Activated CD8-positive, alpha-beta memory T cell treated with anti-CD3 and anti-CD28 coated beads for 36 hours (primary cell): ENCODE measurements at regions not wholly inside any gene's neighbourhood (a gene's known extent, or its start where the extent isn't known, plus 50 kb on each side); places are given as distances from the start of the nearest gene placed in this dataset.
"Not testable (repeated sequence)": the region's sequence is repeated elsewhere in the genome, so short reads cannot be mapped to it uniquely, and the experiment has no call there.

ENCODE experiments used
- CTCF ChIA-PET: fragments of 350-600 bp; sonication (Branson Sonifier 250); formaldehyde crosslinking; loops from one replicate; lab custom pipeline; 2021; ENCODE audit warnings: antibody characterized with exemption; lab: Charles Lee
- POLR2A ChIA-PET: fragments of 350-600 bp; sonication (Branson Sonifier 250); formaldehyde crosslinking; loops from one replicate; lab custom pipeline; 2021; ENCODE audit warnings: antibody characterized with exemption; lab: Charles Lee

DNA sequence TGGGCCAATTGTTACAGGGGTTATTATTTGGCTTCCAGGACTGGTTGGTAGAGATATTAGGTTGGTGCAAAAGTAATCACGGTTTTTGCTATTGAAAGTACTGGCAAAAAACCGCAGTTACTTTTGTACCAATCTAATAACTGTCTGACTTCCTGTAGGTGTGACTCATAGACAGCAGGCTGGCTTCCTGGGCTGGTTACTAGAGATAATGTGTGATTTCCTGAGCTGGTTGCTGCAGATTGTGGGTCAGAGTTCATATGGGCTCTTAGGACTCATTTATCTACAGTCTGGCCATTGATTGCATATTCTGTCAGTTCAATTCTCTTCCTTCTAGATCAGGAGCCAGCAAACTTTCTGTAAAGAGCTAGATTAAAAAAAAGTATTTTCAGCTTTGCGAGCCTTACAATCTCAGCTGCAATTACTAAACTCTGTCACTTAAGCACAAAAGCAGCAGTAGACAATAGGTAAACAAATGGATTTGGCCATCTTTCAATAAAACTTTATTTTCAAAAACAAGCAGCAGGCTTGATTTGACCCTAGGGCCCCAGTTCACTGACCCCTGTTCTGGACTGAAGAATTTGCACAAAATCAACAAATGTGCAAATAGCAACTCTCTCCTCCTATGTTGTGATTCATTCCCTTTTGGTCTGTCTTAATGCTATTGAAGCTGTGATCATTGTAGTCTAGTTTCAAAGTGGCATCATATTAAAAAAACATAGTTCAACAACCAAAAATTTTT lies 50.8 kb upstream of the BOD1L1 start:
- POLR2A ChIA-PET: no interaction called here
- CTCF ChIA-PET: no interaction called here

DNA sequence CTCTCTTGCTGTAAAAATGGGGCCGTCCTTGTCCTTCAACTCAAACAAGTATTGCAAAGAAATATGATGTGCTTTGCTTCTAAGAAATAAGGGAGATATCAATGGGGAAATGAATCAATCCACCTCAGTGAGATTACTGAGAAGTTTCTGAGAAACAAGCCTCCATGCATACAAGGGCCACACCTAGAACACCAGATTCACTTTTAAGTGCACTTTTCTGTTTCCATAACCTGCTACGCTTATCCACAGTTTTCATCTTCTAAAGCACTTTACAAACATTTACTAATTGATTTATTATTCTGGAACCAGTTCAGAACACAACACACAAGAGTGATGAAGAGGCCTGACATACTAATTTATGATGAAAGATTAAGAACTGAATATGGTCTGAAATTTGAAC lies 54.0 kb upstream of the BOD1L1 start:
- ChIA-PET POLR2A (no interaction called here), CTCF (no interaction called here)

DNA sequence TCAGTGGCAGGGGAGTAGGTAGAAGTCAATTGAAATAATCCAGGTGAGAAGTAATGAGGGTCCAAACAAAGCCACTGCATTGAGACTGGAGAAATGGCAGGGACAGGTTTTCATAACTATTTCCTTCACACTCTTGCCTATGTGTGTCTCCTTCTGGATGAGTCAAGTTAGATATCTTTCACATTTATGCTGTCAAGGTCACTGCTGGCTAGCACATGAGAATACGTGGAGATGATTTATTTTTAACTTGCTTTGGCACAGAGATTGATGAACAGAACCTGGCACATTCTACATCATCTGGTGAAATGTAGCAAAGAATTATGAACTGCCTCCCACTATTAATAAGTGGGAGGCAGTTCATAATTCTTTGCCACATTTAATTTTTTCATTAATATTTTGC lies 66.7 kb upstream of the BOD1L1 start:
- POLR2A ChIA-PET: no interaction called here

DNA sequence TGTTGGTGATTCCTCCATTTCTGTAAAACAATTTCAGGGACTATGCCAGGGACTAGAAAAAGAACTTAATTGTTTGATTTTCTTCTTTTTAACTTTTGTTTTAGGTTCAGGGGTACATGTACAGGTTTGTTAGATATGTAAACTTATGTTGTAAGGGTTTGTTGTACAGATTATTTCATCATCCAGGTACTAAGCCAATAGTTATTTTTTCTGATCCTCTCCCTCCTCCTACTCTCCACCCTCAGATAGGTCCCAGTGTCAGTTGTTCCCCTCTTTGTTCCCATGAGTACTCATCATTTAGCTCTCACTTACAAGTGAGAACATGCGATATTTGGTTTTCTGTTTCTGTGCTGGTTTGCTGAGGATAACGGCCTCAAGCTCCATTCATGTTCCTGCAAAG lies 70.8 kb upstream of the BOD1L1 start:
- ChIA-PET CTCF (no interaction called here), POLR2A (no interaction called here)

More for the DNA sequence above, 66.7 kb upstream of the BOD1L1 start:
- CTCF ChIA-PET: no interaction called here

DNA sequence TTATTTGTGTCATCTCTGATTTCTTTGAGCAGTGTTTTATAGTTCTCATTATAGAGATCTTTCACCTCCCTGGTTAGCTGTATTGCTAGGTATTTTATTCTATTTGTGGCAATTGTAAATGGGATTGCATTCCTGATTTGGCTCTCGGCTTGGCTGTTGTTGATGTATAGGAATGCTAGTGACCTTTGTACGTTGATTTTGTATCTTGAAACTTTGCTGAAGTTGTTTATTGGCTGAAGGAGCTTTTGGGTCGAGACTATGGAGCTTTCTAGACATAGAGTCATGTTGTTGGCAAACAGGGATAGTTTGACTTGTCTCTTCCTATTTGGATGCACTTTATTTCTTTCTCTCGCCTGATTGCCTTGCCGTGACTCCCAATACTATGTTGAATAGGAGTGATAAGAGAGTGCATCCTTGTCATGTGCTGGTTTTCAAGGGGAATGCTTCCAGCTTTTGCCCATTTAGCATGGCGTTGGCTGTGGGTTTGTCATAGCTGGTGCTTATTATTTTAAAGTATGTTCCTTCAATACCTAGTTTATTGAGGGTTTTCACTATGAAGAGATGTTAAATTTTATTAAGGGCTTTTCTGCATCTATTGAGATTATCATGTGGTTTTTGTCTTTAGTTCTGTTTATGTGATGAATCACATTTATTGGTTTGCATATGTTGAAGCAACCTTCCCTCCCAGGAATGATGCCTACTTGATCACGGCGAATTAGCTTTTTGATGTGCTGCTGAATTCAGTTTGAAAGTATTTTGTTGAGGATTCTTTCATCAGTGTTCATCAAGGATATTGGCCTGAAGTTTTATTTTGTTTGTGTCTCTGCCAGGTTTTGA lies 72.7 kb upstream of the BOD1L1 start:
- POLR2A ChIA-PET: no interaction called here
- CTCF ChIA-PET: no interaction called here

DNA sequence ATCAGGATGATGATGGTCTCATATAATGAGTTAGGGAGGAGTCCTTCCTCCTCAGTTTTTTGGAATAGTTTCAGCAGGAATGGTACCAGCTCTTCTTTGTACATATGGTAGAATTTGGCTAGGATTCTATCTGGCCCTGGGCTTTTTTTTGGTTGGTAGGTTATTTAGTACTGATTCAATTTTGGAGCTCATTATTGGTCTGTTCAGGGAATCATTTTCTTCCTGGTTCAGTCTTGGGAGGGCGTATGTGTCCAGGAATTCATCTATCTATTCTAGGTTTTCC lies 73.3 kb upstream of the BOD1L1 start:
- CTCF ChIA-PET, POLR2A ChIA-PET: not testable (repeated sequence)

DNA sequence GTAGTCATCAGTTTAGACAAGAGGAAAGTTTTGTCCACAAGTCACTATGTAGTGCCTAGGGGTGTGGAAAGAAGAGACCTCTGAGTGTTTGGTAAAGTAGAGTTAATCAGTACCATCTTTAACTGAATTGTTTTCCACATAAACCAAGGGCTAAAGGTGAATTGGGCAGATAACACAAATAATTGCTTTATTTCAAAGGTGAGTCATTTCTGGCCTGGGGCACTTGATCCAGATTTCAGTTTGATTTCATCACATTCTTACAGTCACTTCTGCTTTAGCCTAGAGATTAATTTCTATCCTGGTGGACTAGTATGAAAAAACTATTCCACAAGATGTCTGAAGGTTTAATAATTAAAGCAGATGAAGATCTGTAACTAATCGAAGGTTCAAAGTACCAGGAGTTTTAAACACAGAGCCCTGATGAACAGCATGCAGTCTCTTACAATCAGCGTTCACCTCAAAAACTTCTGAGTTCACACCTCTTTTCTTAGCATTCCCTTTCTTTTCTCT lies 74.5 kb upstream of the BOD1L1 start:
- CTCF ChIA-PET: no interaction called here
- POLR2A ChIA-PET: no interaction called here

DNA sequence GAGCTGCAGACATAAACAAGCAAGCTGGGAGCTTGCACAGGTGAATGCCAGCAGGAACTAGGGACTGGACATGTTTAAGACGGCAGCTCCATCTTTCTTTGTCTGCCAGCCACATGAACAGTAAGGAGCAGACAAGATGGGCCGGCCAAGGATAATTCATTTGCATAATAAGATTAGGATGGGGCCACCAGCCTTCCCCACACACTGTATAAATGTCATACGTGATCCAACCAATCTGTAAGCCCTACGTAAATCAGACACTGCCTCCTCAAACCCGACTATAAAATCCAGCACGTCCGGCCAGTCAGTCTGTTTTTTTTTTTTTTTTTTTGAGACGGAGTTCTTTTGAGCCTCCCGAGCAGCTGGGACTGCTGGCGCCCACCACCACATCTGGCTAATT lies 75.6 kb upstream of the BOD1L1 start:
- ChIA-PET POLR2A (no interaction called here), CTCF (no interaction called here)

DNA sequence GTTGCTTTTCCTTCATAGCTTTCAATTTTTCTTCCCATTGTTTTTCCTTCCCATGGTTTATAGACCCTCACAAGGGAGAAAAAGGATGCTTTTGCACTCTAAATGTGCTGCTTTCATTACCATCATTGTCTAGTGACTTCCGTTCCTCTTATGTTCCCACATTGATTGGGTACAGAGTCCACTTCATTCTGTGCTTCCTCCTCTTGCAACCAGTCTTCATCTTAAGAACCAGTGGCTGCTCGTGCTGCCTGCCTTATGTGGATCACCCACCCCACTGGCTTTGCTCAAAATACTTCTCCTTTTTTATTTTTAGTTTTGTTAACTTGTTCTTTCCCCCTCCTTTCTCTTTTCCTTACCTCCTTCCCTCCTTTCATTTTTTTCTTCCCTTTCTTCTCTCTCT lies 76.5 kb upstream of the BOD1L1 start:
- ChIA-PET POLR2A (no interaction called here), CTCF (interaction anchor here (0.6 kb wide), 1 partner anchor 12 kb away, joined by 3 read pairs; no protein-coding TSS in a partner anchor)

DNA sequence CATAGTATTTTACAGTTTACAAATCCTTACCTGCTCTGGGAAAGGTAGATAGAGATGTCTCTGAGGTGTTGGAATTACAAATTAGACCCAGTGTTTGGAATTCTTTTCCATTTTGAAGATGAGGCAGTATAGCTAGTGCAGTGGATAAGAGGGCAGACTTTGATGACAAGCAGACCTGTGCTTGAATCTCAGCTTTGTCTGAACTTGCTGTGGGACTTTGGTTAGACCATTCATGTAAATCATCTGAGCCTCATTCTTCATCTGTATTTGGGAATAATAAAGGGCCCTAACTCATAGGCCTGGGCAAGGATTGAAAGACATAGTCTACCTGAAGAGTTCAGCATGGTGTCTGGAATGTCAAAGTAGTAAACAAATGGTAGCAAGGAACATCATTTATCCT lies 77.2 kb upstream of the BOD1L1 start:
- POLR2A ChIA-PET: no interaction called here

DNA sequence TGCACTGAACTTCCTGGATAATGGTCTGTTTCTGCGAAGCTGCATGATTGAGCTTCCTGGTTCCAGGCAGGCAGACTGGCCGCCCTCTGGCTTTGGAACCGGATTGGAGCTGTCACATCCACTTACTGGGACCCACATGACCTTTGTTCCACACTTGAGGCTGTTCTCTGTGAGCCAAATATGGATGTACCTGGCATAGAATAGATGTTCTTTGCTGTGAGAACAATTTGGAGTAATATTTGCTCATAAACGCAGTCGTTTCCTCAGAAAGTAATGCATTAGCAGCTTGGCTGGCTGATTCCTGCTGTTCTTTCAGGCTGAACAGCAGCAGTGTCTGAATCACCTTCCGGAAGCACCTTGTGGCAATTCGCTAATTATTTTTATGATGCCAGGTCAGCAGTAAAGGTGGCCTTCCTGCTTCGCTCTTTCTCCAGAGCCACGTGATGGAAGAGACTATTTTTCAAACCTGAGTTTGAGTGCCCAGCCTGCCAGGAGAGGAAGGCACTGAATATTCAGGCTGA lies 78.1 kb upstream of the BOD1L1 start:
- ChIA-PET CTCF (no interaction called here), POLR2A (no interaction called here)

More for the DNA sequence above, 77.2 kb upstream of the BOD1L1 start:
- CTCF ChIA-PET: no interaction called here

DNA sequence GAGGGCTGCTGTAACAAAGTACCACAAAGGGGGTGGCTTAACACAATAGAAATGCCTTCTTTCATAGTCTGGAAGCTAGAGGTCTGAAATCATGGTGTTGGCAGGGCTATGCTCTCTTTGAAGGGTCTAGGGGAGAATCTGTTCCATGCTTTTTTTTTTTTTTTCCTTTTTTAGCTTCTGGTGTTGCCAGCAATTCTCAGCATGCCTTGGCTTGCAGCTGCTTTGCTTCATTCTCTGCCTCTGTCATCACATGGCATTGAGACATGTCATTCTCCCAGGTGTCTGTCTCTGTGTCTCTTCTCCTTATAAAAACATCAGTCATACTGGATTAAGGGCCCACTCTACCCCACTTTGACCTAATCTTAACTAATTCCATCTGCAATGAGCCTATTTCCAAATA lies 78.6 kb upstream of the BOD1L1 start:
- ChIA-PET POLR2A (no interaction called here), CTCF (no interaction called here)

DNA sequence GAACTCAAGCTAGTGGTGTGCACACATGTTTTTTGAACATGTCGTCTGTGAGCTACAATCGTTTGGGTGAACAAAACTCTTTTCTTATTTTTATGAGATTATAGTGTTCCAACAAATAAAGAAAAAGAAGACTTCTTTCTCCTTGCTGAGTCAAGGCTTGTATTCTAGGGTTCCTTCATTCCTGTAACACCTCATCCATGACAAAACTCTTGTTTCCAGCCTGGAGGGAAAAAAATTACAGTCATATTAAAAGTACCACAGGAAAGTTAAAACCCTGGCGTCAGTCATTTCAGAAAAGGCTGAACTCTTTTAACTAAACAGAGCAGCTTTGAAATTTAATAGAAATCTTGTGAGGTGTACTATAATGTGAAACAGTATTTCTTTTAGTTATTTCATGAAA lies 79.2 kb upstream of the BOD1L1 start:
- ChIA-PET POLR2A (no interaction called here), CTCF (no interaction called here)

DNA sequence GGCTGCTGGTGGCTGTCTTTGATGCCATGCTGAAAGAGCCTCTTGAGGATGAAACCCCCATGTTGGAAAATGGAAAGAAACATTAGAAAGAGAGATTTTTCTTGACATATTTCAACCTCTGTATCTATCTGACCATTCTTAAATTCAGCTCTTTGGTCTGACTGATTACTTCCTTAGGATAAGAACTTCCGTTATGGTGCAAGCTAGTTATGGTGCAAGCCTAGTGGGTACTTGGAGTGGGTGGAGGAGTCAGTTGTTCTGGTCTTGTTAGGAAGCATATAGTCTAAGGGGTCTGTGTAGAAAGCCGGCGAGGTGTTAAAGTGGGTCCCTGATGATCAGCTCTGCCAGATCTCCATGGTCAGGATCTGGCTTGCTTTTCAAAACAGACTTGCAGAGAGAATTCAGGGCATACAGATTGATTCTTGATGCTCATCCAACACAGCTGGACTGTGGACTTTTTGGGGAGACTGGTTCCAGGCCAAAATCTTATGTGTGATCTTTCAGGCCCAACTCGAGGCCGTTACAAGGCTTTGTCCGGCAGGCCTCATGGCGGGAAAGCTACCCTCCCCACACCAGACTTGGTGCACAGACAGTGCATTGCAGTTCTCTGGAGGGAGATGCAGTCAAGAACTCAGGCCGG lies 82.8 kb upstream of the BOD1L1 start:
- CTCF ChIA-PET: no interaction called here

DNA sequence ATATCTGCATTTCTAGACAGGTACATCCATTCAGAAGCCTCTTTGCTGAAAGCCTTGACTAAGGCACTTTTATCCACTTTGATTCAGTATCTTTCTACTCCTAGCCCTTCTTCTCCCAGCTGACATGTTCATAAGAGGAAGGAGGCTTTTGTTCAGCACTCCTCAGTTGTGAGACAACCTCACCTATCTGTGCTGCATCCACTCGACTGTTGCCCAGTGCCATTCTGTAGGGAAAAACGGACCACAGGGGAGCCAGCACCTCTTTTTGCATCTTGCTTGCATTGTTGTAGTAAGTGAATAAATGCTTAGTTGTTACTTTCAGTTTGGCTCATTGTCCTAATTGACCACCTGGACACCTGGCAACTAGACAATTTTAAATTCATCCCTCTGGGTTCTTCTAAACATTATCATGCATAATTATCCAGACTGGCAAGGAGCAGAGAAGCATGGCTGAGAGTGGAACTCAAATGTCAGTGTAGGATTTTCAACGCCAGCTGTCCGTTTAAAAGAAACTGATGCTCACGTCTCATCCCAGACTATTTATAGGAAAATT lies 83.8 kb upstream of the BOD1L1 start:
- CTCF ChIA-PET: no interaction called here
- POLR2A ChIA-PET: no interaction called here

More for the DNA sequence above, 82.8 kb upstream of the BOD1L1 start:
- POLR2A ChIA-PET: no interaction called here

DNA sequence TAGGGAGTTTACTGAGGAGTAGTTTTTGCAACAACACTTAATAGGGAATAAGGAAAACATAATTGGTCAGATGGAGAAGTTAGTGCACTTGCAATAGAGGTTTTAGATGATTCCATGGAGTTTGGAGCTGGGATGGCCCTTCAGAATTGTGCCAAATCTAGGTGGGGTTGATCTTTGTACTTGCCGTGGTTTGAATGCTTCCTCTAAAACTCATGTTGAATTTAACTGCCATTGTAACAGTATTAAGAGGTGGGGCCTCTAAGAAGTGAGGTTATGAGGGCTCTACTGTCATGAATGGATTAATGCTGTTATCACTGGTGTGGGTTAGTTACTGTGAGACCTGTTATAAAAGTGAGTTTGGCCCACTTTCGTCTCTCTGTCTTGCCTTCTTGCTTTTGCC lies 94.4 kb upstream of the BOD1L1 start:
- POLR2A ChIA-PET: no interaction called here
- CTCF ChIA-PET: no interaction called here

DNA sequence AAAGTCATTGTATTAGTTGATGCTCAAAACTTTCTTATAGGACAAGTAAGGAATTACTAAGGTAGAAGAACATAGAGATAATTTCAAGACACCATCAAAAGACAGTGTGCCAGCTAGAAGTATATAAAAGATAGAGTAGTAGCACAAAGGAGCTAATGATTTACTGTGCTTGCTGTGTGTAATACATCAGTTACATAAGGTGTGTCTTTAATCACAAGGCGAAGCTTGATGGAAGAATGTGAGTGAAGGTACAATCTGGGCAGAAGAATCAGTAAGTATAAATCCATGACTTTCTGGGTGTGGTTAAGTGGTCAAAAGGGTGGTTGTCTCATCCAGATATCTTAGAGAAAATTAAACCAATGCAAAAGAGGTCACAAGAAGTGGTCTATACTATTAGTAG lies 95.1 kb upstream of the BOD1L1 start:
- CTCF ChIA-PET: no interaction called here

DNA sequence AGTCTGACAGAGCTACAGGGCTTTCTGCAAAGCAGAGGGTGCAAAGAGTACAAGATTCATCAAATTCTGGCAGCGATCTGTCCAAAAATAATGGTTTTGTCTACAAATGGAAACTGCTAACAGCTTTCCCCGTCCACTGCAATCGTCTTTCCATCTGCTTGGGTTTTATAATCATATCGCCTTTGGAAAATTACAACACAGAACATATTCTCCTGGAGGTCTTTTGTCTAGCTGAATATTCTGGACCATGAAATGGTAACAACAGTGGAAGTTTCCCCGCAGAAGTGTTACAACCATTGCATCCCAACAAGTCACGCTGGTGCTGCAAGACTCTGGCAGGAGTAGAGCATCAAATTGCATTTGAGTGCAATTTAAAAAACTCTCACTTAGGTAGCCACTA lies 101.2 kb upstream of the BOD1L1 start:
- CTCF ChIA-PET: no interaction called here
- POLR2A ChIA-PET: no interaction called here

More for the DNA sequence above, 95.1 kb upstream of the BOD1L1 start:
- POLR2A ChIA-PET: no interaction called here

DNA sequence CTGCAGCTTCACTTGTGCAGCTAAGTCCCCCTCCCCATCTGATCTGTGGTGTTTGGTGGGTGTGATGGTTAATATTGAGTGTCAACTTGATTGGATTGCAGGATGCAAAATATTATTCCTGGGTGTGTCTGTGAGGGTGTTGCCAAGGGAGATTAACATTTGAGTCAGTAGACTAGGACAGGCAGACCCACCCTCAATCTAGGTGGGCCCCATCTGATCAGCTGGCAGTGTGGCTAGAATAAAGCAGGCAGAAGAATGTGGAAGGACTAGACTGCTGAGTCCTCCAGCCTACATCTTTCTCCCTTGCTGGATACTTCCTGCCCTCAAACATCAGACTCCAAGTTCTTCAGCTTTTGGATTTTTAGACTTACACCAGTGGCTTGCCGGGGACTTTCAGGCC lies 103.5 kb upstream of the BOD1L1 start:
- CTCF ChIA-PET: no interaction called here
- POLR2A ChIA-PET: no interaction called here

DNA sequence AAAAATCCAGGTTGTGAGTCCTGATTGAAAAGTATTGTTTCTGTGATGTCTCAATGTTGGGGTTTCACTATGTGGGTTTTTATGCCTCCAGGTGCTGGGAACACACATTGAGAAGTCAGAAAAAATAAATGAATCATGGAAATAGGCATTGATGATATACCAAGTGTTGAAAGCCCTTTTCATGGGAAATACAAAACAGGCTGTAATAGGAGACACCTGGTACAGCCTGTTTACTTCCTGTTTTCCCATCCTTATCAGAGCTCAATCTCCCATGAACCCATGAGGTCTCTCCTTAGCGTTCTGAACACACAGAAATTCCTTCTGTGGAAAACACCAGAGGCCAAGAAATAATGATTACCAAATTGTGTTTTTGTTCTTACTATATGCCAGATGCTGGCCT lies 106.3 kb upstream of the BOD1L1 start:
- POLR2A ChIA-PET: no interaction called here
- CTCF ChIA-PET: no interaction called here
